ENCODE measurements at regions not wholly inside any gene's neighbourhood (a gene's known extent, or its start where the extent isn't known, plus 50 kb on each side); places are given as distances from the start of the nearest gene placed in this dataset.

DNA sequence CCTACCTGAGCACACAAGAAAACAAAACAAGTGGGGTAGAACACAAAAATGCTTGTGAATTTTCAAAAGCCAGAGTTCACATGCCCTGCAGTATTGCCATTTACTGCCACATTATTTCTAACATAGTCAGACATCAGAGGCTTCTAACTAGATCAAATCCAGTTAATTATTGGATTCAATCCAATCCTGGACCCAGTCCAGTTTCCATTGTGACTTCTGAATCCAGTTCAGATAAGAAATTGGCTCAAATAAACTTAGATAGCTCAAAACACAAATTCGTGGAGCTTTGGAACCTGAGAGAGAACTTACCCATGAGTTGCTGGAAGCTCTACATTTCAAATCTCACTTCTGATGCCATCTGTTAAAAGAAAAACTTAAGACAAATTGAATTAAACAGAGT, 85.2 kb upstream of the ANKEF1 start:
- TF ChIP-seq, protein P1, sequence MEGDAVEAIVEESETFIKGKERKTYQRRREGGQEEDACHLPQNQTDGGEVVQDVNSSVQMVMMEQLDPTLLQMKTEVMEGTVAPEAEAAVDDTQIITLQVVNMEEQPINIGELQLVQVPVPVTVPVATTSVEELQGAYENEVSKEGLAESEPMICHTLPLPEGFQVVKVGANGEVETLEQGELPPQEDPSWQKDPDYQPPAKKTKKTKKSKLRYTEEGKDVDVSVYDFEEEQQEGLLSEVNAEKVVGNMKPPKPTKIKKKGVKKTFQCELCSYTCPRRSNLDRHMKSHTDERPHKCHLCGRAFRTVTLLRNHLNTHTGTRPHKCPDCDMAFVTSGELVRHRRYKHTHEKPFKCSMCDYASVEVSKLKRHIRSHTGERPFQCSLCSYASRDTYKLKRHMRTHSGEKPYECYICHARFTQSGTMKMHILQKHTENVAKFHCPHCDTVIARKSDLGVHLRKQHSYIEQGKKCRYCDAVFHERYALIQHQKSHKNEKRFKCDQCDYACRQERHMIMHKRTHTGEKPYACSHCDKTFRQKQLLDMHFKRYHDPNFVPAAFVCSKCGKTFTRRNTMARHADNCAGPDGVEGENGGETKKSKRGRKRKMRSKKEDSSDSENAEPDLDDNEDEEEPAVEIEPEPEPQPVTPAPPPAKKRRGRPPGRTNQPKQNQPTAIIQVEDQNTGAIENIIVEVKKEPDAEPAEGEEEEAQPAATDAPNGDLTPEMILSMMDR (IDR thresholded peaks at IDR 0.05) = no peak
- no peak for TF ChIP-seq POLR2A (IDR thresholded peaks at IDR 0.05)
